ENCODE measurements at regions not wholly inside any gene's neighbourhood (a gene's known extent, or its start where the extent isn't known, plus 50 kb on each side); places are given as distances from the start of the nearest gene placed in this dataset.

GRCh38 chr6:168180548-168181011 is 101.6 kb upstream of the FRMD1 start:
- ATAC-seq = peak in 3 of 4 donors; percentile 40 to 74 (median 50)
- H3K27me3 ChIP-seq = no peaks in the 10 kb centered on the region
- TF ChIP-seq POLR2A (IDR thresholded peaks at IDR 0.05) = no peak
- no peak for TF ChIP-seq CTCF (IDR thresholded peaks at IDR 0.05)
- H3K4me1 ChIP-seq = no peaks in the 10 kb centered on the region
- whole genome bisulfite sequencing (ENCODE audit: insufficient coverage, low coverage, low lambda C conversion rate, missing lambda C conversion rate) = 54% methylated on average over 3 of the region's 19 CpGs
- no peaks in the 10 kb centered on the region for H3K9me3 ChIP-seq
- no peaks in the 10 kb centered on the region for H3K36me3 ChIP-seq
- no peak overlapping the region for H3K27ac ChIP-seq
- no peak overlapping the region for H3K4me3 ChIP-seq
- intact Hi-C loops (cut with DNase I) = no loop called here
- no peak for DNase-seq

- Histone ChIP-seq H3K27ac (no peak overlapping the region), H3K9me3 (no peaks in the 10 kb centered on the region), H3K4me3 (no peak overlapping the region), H3K4me1 (no peaks in the 10 kb centered on the region), H3K36me3 (no peaks in the 10 kb centered on the region), H3K27me3 (no peaks in the 10 kb centered on the region)
- DNase-seq = no peak
- no peak for TF ChIP-seq POLR2A (IDR thresholded peaks at IDR 0.05)
- TF ChIP-seq CTCF (IDR thresholded peaks at IDR 0.05) = no peak
- no peak for ATAC-seq
- intact Hi-C loops (cut with DNase I) = no loop called here
- WGBS (ENCODE audit: insufficient coverage, low coverage, low lambda C conversion rate, missing lambda C conversion rate) = 73% methylated on average over 6 of the region's 25 CpGs
Observed at GRCh38 chr6:168179702-168180382, 100.8 kb upstream of the FRMD1 start.

GRCh38 chr6:168179133-168179532 is 100.1 kb upstream of the FRMD1 start:
- H3K27ac ChIP-seq = no peak overlapping the region
- no peak overlapping the region for H3K4me3 ChIP-seq
- peaks cover 0 to 2% (median 0%) of the 10 kb centered on the region in 4 donors for H3K4me1 ChIP-seq
- no peaks in the 10 kb centered on the region for H3K36me3 ChIP-seq
- intact Hi-C loops (cut with DNase I) = no loop called here
- WGBS (ENCODE audit: insufficient coverage, low coverage, low lambda C conversion rate, missing lambda C conversion rate) = 80% methylated on average over 15 of the region's 16 CpGs
- H3K9me3 ChIP-seq = no peaks in the 10 kb centered on the region
- no peaks in the 10 kb centered on the region for H3K27me3 ChIP-seq
- TF ChIP-seq CTCF (IDR thresholded peaks at IDR 0.05) = no peak
- no peak for TF ChIP-seq POLR2A (IDR thresholded peaks at IDR 0.05)
- ATAC-seq (no peak), DNase-seq (no peak)

- Histone ChIP-seq H3K4me3 (no peak overlapping the region), H3K27me3 (no peaks in the 10 kb centered on the region), H3K4me1 (peaks cover 0 to 10% (median 0%) of the 10 kb centered on the region in 4 donors), H3K36me3 (no peaks in the 10 kb centered on the region), H3K9me3 (no peaks in the 10 kb centered on the region), H3K27ac (no peak overlapping the region)
- intact Hi-C loops (cut with DNase I) = no loop called here
- 84% methylated on average over 7 of the region's 8 CpGs for WGBS (ENCODE audit: insufficient coverage, low coverage, low lambda C conversion rate, missing lambda C conversion rate)
- DNase-seq = no peak
- ATAC-seq = no peak
- no peak for TF ChIP-seq CTCF (IDR thresholded peaks at IDR 0.05)
- no peak for TF ChIP-seq POLR2A (IDR thresholded peaks at IDR 0.05)
Observed at GRCh38 chr6:168177103-168177891, 98.3 kb upstream of the FRMD1 start.

Data from right lobe of liver (tissue), 6 donors.